PC-9 (cell line): ENCODE measurements at regions not wholly inside any gene's neighbourhood (a gene's known extent, or its start where the extent isn't known, plus 50 kb on each side); places are given as distances from the start of the nearest gene placed in this dataset.

Experiments
- BruUV-seq: library from RNA; stranded (reverse); fragments of 400-500 nt; replicated peaks from 2 replicates; lab custom pipeline; 2021; lab: Mats Ljungman, UMichigan
- CTCF ChIA-PET: fragments of 300-600 bp; sonication (Branson Sonifier 250); formaldehyde crosslinking; loops from one replicate; lab custom pipeline; 2022; ENCODE audit warnings: antibody characterized with exemption; lab: Charles Lee
- POLR2A ChIA-PET: fragments of 300-600 bp; sonication (Branson Sonifier 250); formaldehyde crosslinking; loops from one replicate; lab custom pipeline; 2022; ENCODE audit warnings: antibody characterized with exemption; ENCODE audit not compliant: unreplicated experiment; lab: Charles Lee
- DNase-seq, 2 experiments: peaks; one replicate each; pipeline versions ENCODE4 v3.0.0 to v3.0.0-alpha.2; 2015 to 2022; ENCODE audit warnings: mixed read lengths in 1 of 2
- H2AFZ ChIP-seq: fragments of 200-600 bp; sonication (generic); 2 replicates; pipeline ENCODE4 v1.8.1; 2017; ENCODE audit warnings: antibody characterized with exemption
- H3F3A ChIP-seq: fragments of 200-600 bp; sonication (generic); 2 replicates; pipeline ENCODE4 v1.8.1; 2017; ENCODE audit warnings: antibody characterized with exemption, mild to moderate bottlenecking, low read depth; ENCODE audit not compliant: insufficient read depth
- H3K27ac ChIP-seq: fragments of 200-600 bp; sonication (generic); 2 replicates; pipeline ENCODE4 v1.6.1; 2016; ENCODE audit warnings: mixed run types
- H3K27me3 ChIP-seq: fragments of 200-600 bp; sonication (generic); 2 replicates; pipeline ENCODE4 v1.6.1; 2016; ENCODE audit warnings: low read depth, mixed run types; ENCODE audit not compliant: insufficient read depth
- H3K36me3 ChIP-seq: fragments of 200-600 bp; sonication (generic); 2 replicates; pipeline ENCODE4 v1.6.1; 2016; ENCODE audit warnings: low read depth, mixed run types
- H3K4me1 ChIP-seq: fragments of 200-600 bp; sonication (generic); replicated peaks from 2 replicates; pipeline ENCODE4 v1.6.1; 2016; ENCODE audit warnings: mixed run types; ENCODE audit not compliant: insufficient read depth
- H3K4me2 ChIP-seq: fragments of 200-600 bp; sonication (generic); 2 replicates; pipeline ENCODE4 v1.6.1; 2017; ENCODE audit warnings: mixed run types
- H3K4me3 ChIP-seq: fragments of 200-600 bp; sonication (generic); 2 replicates; pipeline ENCODE4 v1.6.1; 2016; ENCODE audit warnings: mixed run types
- H3K79me2 ChIP-seq: fragments of 200-600 bp; sonication (generic); 2 replicates; pipeline ENCODE4 v1.6.1; 2017; ENCODE audit warnings: low read depth, mixed run types
- H3K9me2 ChIP-seq: fragments of 200-600 bp; sonication (generic); 2 replicates; pipeline ENCODE4 v1.8.1; 2017; ENCODE audit warnings: mild to moderate bottlenecking; ENCODE audit not compliant: insufficient read depth
- H3K9me3 ChIP-seq: fragments of 200-600 bp; sonication (generic); 2 replicates; pipeline ENCODE4 v1.8.1; 2016; ENCODE audit warnings: low read depth; ENCODE audit not compliant: insufficient read depth
- H4K20me1 ChIP-seq: fragments of 200-600 bp; sonication (generic); 2 replicates; pipeline ENCODE4 v1.8.1; 2017; ENCODE audit not compliant: insufficient read depth
- CTCF ChIP-seq: fragments of 200-600 bp; sonication (generic); conservative IDR thresholded peaks from 2 replicates; pipeline ENCODE4 v1.6.1; 2017; ENCODE audit warnings: mixed run types, antibody characterized with exemption, mild to moderate bottlenecking, moderate library complexity
- EZH2 ChIP-seq: fragments of 200-600 bp; sonication (generic); IDR thresholded peaks from 2 replicates; pipeline ENCODE4 v1.8.0; 2017; ENCODE audit warnings: antibody characterized with exemption, low read depth
- intact Hi-C: fragments of 100-400 bp; cut with micrococcal nuclease; formaldehyde crosslinking; loops from one replicate; pipeline ENCODE4 v1.10.0; 2022; ENCODE audit not compliant: unreplicated experiment

DNA sequence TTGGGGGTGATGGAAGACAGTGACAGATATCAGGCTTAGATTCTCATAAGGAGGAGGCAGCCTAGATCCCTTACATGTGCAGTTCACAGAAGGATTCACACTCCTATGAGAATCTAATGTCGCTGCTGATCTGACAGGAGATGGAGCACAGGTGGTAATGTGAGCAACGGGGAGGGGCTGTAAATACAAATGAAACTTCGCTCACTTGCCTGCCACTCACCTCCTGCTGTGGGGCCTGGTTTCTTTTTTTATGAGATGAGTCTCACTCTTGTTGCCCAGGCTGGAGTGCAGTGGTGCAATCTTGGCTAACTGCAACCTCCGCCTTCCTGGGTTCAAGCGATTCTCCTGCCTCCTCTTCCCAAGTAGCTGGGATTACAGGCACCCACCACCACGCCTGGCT, 258.6 kb downstream of the EN1 start:
- no TSS peak for BruUV-seq

DNA sequence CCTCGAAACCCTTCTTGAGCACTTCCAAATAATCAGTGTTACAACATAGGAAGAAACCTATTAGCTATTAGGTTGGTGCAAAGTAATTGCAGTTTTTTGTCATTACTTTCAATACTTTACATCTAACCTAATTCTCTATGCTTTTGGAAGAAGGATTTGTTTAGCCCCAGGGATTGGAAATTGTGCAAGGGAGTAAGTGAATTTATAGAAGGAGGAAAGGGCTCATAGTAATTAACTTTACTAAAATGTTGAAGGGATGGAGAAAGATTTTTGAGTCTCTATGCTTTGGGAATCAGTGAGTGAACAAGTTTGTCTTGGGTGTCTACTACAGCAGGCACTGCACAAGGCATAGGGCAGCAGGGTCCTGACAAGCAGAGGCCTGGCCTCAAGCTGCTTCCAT, 261.1 kb downstream of the EN1 start:
- Histone ChIP-seq H3K79me2 (no peaks in the 10 kb centered on the region), H3K4me1 (no peaks in the 10 kb centered on the region), H3K27me3 (peaks cover 16% of the 10 kb centered on the region; the same call in 1 of the 2 replicates), H3K4me2 (no peak overlapping the region), H3K27ac (no peak overlapping the region), H3F3A (no peaks in the 10 kb centered on the region), H2AFZ (no peak overlapping the region), H3K36me3 (no peaks in the 10 kb centered on the region), H3K4me3 (no peak overlapping the region), H3K9me2 (no peaks in the 10 kb centered on the region), H3K9me3 (no peaks in the 10 kb centered on the region), H4K20me1 (no peaks in the 10 kb centered on the region)
- POLR2A ChIA-PET: no interaction called here
- TF ChIP-seq CTCF: no peak
- no peak for TF ChIP-seq EZH2
- no TSS peak for BruUV-seq
- CTCF ChIA-PET: no interaction called here
- no peak for DNase-seq
- intact Hi-C loops: no loop called here

More for the DNA sequence above, 258.6 kb downstream of the EN1 start:
- POLR2A ChIA-PET: no interaction called here
- CTCF ChIA-PET: no interaction called here
- H3K27me3 ChIP-seq: peaks cover 8% of the 10 kb centered on the region; the same call in 1 of the 2 replicates
- H3K4me1 ChIP-seq: no peaks in the 10 kb centered on the region
- DNase-seq: no peak
- no peaks in the 10 kb centered on the region for H4K20me1 ChIP-seq
- no peaks in the 10 kb centered on the region for H3K9me3 ChIP-seq
- no peaks in the 10 kb centered on the region; the same call in 1 of the 2 replicates for H3K9me2 ChIP-seq
- no peak overlapping the region for H3K4me3 ChIP-seq
- intact Hi-C loops: no loop called here
- no peak for TF ChIP-seq CTCF
- no peak for TF ChIP-seq EZH2
- H3K4me2 ChIP-seq: no peak overlapping the region
- H3K27ac ChIP-seq: no peak overlapping the region
- H3K79me2 ChIP-seq: no peaks in the 10 kb centered on the region
- H3F3A ChIP-seq: no peaks in the 10 kb centered on the region
- H3K36me3 ChIP-seq: no peaks in the 10 kb centered on the region
- H2AFZ ChIP-seq: no peak overlapping the region

DNA sequence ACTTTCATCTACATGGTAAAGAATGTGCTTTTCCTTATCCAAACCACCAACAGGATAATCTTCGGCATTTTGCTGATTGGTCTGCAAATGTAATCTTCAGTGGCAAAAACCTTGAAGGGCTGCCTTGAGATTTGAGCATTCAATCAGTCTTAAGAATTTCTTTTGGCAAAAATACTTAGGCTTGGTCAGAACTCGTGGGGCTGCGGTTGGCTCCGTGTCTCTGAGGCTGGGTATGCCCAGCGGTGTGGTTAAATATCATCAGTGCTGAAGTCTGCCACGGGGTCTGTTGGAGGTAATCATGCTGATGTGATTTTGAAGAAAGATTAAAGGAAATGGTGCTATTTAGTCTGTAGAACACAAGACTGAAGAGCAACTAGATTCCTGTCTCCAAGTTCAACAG, 262.6 kb downstream of the EN1 start:
- no peaks in the 10 kb centered on the region for H3F3A ChIP-seq
- H2AFZ ChIP-seq: no peak overlapping the region
- CTCF ChIA-PET: no interaction called here
- no peak overlapping the region for H3K4me2 ChIP-seq
- no peaks in the 10 kb centered on the region for H3K9me2 ChIP-seq
- POLR2A ChIA-PET: no interaction called here
- H3K4me1 ChIP-seq: no peaks in the 10 kb centered on the region
- no peaks in the 10 kb centered on the region for H3K9me3 ChIP-seq
- H3K36me3 ChIP-seq: no peaks in the 10 kb centered on the region
- H3K27me3 ChIP-seq: peaks cover 19% of the 10 kb centered on the region; the same call in 1 of the 2 replicates
- BruUV-seq: no TSS peak
- TF ChIP-seq CTCF: no peak
- no peak for TF ChIP-seq EZH2
- no peaks in the 10 kb centered on the region for H3K79me2 ChIP-seq
- intact Hi-C loops: no loop called here
- H3K27ac ChIP-seq: no peak overlapping the region
- no peak for DNase-seq
- no peak overlapping the region for H3K4me3 ChIP-seq
- H4K20me1 ChIP-seq: no peaks in the 10 kb centered on the region
